SKM-1 treated with dmso at 0.1 percent for 144 hours (cell line): ENCODE measurements at regions not wholly inside any gene's neighbourhood (a gene's known extent, or its start where the extent isn't known, plus 50 kb on each side); places are given as distances from the start of the nearest gene placed in this dataset.
"Not testable (repeated sequence)": the region's sequence is repeated elsewhere in the genome, so short reads cannot be mapped to it uniquely, and the experiment has no call there.

ENCODE experiments used
- DNase-seq: peaks from one replicate; lab custom pipeline; 2025; ENCODE audit not compliant: unreplicated experiment; lab: John Stamatoyannopoulos, UW

DNA sequence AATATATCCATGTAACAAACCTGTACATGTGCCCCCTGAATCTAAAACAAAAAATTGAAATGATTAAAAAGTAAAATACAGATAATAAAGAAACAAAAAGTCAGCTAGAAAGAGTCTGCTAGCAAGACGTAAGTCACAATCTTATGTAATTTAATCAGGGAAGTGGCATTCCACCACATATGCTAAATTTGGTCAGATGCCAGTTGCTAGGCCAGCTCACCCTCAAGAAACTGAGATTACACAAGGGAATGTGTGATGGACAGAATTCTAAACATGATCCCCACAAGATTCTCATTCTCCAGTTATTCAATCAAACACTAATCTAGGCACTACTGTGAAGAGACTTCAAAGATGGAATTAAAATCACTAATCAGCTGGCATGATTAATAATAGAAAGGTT, 689.3 kb downstream of the CENPC start:
- DNase-seq = no peak

DNA sequence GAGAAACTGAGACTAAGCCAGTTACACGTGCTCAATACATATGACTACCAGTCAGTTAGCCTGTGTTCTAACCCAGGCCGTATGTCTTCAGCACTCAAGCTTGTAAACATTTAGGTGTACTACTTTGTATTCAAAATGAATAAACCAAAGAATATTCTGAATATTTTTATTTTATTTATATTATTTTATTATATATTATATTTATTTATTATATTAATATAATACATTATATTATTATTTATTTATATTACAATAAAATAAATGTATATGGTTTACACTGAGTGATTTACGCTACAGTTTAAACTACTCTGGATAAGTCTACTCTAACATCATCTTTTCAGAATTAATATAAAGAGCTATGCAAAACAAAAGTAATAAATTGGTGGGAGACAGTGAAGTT, 691.5 kb downstream of the CENPC start:
- DNase-seq = no peak

GRCh38 chr4:66852843-66853242, 692.5 kb downstream of the CENPC start:
- no peak for DNase-seq

- no peak for DNase-seq
These were observed 695.7 kb downstream of the CENPC start for GRCh38 chr4:66849596-66849995.

GRCh38 chr4:66842724-66843088, 702.6 kb downstream of the CENPC start:
- no peak for DNase-seq

DNA sequence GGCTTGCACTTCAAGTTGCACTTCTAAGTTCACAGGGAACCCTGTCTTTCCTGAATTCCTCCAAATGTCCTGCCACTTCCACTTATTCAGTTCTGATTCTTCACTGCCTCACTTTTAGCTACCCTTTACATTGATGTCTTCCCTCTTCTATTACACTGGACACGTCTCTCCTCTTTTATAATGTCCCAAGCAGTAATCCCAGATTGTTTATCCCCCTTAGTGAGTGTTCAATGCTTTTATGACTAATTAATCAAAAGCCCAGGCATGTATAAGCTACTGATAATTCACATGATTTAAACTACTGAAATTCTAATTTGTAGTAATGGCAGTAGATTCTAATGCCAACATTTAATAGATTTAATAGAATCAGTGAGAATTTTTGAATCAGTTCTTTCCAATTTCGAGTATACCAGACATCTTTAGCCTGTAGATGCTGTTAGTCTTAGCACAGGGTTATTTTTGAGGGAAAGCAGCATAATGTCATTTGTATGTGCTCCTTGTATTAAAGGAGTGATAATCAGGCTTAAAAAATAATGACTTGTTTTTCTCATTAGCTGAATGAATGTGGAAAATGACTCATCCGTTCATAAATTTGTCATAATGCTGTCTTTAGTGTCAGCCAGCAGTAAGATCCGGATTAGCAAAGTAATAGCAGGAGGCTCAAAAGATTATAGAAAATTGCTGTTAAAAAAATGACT, 703.1 kb downstream of the CENPC start:
- DNase-seq = no peak

DNA sequence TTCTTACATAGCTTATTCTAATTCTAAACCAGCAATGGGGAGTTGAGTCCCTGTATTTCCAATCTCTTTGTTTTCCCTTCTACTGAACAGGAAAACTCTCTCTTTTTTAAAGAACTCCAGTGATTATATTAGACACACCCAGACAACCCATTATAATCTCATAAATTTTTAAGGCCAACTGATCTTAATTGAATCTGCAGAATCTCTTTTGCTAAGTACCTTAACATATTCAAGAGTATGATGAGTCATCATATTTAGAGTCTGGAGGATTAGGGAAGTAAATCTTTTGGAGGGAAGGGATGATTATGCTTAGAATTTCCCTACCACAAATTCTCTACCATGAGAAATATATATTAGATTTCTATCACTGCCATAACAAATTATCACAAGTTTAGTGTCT, 705.1 kb downstream of the CENPC start:
- DNase-seq = no peak

DNA sequence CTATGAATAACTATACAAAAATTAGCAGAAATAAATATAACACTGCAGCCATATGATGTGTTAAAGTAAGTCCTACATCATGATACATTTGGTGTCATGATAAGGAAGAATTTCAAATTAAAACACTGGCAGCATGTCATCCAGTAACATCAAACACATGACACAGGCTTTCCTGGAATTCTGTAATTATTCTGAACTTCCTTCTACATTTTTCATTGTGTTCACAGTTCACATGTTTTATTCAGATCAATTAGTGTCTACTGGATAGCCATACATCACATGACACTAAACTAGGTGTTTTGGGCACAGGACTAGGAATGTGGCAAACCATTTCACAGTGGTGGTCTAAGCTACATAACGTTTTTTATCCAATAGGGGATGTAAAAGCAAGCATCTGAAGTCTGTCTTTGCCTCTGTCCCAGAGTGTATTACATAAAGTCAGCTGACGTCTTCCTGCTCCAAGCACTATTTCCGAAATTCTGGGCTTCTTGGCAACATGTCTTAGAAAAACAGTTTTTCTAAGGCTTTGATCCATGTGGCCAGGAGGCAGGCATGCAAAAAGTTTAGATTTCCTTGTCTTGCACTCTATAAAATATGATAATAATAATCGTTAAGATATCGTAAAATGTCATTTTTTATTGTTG, 707.9 kb downstream of the CENPC start:
- no peak for DNase-seq

- no peak for DNase-seq
These were observed 716.0 kb downstream of the CENPC start for GRCh38 chr4:66829310-66829709.

- DNase-seq = no peak
These were observed 724.6 kb downstream of the CENPC start for GRCh38 chr4:66820681-66821080.

GRCh38 chr4:66814277-66814676, 731.0 kb downstream of the CENPC start:
- DNase-seq = no peak

GRCh38 chr4:66805582-66805981, 739.7 kb downstream of the CENPC start:
- DNase-seq = no peak

DNA sequence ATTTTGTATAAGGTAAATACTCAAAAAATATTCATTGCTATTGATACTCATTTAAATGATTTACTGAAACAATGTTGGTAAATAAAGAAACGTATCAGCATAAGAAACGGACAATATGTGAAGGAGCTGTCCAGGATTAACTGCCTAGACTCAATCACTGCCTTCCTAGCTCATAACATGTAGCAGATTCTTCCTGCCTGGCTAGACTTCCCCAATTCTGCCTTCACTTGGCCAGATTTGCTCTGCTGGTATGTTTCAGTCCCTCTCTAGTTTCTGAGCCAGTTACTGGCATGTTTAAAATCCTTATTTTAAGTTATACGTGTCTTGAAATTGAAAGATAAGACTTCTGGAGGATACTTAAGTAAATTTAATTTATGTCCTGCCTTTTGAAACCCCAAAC, 740.3 kb downstream of the CENPC start:
- no peak for DNase-seq

- DNase-seq = no peak
These were observed 747.7 kb downstream of the CENPC start for GRCh38 chr4:66797608-66798007.

DNA sequence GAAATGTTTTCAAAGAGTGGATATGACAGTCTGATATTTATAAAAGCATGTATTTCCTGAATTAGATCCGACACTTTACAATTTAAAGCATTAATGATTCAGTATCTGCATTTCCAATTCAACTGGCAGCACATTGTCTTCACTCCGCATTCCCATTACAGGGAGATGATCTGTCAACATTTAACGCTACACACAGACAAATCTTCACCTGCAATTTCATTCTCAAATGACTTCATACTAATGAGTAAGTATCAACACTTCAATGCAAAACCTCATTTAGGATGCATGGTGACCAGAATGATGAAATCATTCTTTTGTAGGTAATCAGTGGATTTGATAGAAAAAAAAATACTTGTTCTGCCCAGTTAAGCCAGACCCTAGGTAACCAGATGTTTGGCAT, 749.6 kb downstream of the CENPC start:
- DNase-seq = no peak

- DNase-seq = no peak
These were observed 750.8 kb downstream of the CENPC start for GRCh38 chr4:66794390-66795034.

GRCh38 chr4:66791686-66792085, 753.6 kb downstream of the CENPC start:
- no peak for DNase-seq

DNA sequence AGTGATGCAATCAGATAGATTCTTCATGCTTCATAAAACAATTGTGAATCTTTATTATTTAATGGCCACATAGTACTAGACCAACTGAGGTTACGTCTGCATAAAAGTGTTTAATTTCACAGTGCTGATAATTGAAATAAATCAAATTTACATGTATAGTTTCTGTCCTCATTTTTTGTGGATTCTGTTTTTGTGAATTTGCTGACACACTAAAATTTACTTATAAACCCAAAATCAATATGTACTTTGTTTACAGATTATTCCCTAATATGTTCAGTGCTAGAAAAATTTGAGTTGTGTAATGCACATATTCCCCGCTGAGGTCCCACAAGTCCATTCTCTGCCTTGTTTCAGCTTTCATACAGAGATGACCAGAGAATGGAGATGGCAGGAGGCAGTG, 759.8 kb downstream of the CENPC start:
- DNase-seq = no peak

DNA sequence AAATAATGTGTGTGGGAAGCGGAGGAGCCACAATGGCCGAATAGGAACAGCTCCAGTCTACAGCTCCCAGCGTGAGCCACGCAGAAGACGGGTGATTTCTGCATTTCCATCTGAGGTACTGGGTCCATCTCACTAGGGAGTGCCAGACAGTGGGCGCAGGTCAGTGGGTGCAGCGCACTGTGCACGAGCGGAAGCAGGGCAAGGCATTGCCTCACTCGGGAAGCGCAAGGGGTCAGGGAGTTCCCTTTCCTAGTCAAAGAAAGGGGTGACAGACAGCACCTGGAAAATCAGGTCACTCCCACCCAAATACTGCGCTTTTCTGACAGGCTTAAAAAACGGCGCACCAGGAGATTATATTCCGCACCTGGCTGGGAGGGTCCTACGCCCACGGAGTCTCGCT, 762.6 kb downstream of the CENPC start:
- DNase-seq = not testable (repeated sequence)

- no peak for DNase-seq
These were observed 768.2 kb downstream of the CENPC start for GRCh38 chr4:66777097-66777496.

DNA sequence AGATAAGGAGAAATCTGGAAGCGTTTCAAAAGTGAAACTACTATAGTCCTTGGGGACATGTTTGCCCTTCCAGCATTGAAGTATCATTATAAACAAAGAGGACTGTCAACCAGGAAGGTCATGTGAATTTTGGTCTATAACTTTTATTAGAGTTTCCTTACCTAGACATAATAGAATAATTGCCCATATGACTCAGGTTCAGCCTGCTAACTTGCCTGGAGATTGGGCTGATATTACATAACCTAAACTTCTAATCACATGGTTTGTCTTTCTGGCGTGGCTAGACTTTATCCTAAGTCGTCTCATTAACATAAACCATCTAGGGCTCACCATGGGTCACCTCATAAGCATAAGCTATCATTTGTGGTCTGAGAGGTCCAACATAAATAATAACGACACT, 775.9 kb downstream of the CENPC start:
- no peak for DNase-seq

DNA sequence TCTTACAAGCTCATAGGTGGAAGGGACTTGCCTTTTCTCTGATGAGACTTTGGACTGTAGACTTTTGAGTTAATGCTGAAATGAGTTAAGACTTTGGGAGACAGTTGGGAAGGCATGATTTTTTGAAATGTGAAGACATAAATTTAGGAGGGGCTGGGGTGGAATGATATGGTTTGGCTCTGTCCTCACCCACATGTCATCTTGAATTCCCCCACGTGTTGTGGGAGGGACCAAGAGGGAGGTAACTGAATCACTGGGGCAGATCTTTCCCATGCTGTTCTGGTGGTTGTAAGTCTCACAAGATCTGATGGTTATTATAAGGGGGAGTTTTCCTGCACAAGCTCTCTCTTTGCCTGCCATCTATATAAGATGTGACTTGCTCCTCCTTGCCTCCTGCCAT, 777.9 kb downstream of the CENPC start:
- no peak for DNase-seq

DNA sequence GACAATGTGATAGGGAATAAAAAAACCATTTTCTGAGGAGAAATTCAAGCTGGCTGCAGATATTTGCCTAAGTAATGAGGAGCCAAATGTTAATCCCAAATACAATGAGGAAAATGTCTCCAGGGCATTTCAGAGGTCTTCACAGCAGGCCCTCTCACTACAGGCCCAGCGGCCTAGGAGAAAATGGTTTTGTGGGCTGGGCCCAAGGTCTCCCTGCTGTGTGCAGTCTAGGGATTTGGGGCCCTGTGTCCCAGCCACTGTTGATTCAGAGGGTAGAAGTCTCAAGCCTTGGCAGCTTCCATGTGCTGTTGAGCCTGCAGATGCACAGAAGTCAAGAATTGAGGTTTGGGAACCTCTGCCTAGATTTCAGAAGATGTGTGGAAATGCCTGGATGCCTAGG, 778.7 kb downstream of the CENPC start:
- DNase-seq = no peak
